ENCODE measurements at regions not wholly inside any gene's neighbourhood (a gene's known extent, or its start where the extent isn't known, plus 50 kb on each side); places are given as distances from the start of the nearest gene placed in this dataset.

GRCh38 chr9:81268048-81268447 is 421.3 kb downstream of the TLE1 start:
- DNase-seq (ENCODE audit: low read depth in 2 of 2, low spot score in 1 of 2): no peak

- no peak for DNase-seq (ENCODE audit: low read depth in 2 of 2, low spot score in 1 of 2)
Observed at GRCh38 chr9:81266674-81267073, 422.7 kb downstream of the TLE1 start.

DNA sequence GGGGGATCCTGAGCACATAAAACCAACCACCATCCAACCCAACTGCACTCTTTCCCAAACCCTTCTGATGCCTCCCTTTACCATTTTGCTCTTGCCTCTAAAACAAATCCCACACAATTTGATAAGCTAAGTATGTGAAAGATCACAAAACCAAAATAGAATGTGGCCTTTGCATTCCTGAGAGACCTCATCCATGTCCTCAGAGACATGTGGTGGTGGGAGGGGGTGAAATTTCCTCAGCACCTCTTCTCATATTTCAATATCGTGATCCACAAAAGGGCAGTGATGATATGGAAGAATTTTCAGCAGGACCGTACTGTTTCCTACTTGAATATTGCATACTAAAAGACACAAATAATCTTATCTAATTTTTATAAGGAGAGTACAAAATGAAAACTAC is 423.3 kb downstream of the TLE1 start:
- no peak for DNase-seq (ENCODE audit: low read depth in 2 of 2, low spot score in 1 of 2)

DNA sequence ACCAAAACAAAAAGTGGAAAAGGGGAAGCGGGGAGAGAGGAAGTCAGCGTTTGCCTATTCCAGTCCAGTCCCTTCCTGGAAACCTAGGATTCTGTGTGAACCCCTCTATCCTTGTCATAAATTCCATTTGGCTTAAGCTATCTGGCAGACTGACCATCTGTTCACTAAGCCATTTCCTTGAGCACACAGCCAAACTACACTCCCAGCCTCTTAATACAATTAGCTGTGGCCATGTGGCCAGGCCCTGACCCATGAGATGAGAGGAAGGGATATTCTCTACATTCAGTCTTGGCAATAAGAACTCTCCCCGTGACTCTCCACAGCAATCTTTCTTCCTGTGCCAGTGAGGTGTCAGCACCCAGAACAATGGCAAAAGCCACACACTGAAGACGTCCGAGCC is 424.8 kb downstream of the TLE1 start:
- DNase-seq (ENCODE audit: low read depth in 2 of 2, low spot score in 1 of 2): no peak

GRCh38 chr9:81259896-81260295 is 429.5 kb downstream of the TLE1 start:
- no peak for DNase-seq (ENCODE audit: low read depth in 2 of 2, low spot score in 1 of 2)

DNA sequence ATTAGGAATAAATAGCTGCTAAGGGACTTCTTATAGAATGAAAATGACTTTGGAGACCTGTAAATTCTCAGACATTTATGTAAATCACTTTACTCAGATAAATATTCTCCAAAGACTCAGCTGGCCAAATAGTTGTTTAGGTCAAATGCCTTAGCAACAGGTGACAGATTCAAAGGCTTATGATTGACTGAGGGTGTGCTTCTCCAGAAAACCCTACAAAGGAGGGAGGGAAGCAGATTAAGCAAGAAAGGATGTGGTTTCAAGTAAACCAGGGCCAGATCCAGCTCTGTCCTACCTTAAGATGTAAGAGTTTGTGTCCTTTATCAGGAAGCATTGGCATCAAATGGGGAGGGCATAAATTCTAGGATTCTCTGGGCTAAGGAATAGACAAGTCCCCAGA is 433.0 kb downstream of the TLE1 start:
- no peak for DNase-seq (ENCODE audit: low read depth in 2 of 2, low spot score in 1 of 2)

- no peak for DNase-seq (ENCODE audit: low read depth in 2 of 2, low spot score in 1 of 2)
Observed at GRCh38 chr9:81250606-81251005, 438.7 kb downstream of the TLE1 start.

DNA sequence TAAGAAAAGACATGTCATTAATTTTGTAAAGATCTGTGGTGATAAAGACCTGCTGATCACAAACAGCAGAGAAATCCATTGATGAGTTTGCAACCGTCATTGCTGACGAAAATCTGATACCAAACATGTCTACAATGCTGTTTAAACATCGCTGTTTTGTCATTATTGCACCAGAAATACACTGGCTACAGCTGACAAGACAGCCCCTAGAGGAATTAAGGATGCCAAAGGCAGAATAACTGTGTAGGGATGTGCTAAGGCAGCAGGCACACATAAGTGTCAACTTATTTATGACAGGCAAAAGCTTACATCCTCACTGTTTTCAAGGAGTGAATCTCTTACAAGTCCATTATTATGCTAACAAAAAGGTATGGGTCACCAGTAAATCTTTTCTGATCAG is 439.3 kb downstream of the TLE1 start:
- DNase-seq (ENCODE audit: low read depth in 2 of 2, low spot score in 1 of 2): no peak

- no peak for DNase-seq (ENCODE audit: low read depth in 2 of 2, low spot score in 1 of 2)
Observed at GRCh38 chr9:81245254-81245956, 443.9 kb downstream of the TLE1 start.

DNA sequence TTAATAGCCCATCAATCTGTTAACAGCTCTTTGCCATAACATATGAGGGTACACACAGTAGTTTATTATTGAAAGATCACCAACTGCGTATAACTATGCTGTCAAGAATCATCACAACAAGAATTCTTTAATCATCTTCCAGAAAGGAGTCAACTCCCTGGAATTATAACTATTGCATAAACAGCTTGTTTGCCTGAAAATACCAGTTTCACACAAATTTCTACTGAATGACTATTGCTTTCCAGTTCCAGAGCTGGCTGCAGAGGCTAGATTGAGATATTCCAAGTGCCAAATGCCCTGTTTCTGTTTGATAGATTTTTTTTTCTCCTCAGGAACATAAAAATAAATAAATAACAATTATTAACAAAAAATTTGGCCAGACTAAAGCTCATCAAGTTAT is 444.7 kb downstream of the TLE1 start:
- DNase-seq (ENCODE audit: low read depth in 2 of 2, low spot score in 1 of 2): no peak

DNA sequence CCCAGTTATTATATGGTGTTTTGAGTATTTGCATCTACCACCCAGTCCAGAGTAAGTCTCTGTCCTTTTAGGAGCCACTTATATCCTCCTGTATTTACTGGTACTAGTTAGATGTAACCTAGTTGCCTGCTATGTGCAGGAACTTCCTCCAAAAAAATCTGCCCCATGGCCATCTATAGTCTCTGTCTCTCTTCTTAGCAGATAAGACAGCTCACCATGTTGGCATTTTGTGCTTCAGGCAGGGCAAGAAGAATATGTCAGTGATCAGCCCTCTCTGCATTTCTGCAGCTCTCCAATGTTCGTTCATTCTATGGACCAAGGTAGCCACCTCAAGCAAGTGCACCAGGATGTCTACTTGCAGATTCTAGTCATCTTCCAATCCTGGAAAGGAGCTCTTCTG is 446.5 kb downstream of the TLE1 start:
- DNase-seq (ENCODE audit: low read depth in 2 of 2, low spot score in 1 of 2): no peak

DNA sequence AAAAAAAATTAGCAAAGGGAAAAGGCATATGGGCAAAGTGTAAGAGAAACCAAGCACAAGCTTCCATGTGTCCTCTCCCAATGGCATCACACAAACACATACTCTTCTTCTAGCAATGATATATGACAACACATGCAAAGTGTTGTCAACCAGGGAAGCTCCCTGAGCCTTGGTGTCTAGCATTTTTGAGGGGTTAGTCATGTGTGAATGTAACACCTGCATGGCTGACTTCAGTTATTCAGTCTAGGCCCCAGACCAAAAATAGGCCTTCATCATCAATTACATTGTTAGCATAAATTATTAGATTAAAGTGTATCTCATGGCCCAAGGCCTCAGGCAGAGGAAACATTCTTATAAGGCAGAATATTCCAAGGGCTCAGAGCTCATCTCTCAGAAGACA is 450.0 kb downstream of the TLE1 start:
- DNase-seq (ENCODE audit: low read depth in 2 of 2, low spot score in 1 of 2): no peak

GRCh38 chr9:81237565-81238231 is 451.6 kb downstream of the TLE1 start:
- DNase-seq (ENCODE audit: low read depth in 2 of 2, low spot score in 1 of 2): no peak

DNA sequence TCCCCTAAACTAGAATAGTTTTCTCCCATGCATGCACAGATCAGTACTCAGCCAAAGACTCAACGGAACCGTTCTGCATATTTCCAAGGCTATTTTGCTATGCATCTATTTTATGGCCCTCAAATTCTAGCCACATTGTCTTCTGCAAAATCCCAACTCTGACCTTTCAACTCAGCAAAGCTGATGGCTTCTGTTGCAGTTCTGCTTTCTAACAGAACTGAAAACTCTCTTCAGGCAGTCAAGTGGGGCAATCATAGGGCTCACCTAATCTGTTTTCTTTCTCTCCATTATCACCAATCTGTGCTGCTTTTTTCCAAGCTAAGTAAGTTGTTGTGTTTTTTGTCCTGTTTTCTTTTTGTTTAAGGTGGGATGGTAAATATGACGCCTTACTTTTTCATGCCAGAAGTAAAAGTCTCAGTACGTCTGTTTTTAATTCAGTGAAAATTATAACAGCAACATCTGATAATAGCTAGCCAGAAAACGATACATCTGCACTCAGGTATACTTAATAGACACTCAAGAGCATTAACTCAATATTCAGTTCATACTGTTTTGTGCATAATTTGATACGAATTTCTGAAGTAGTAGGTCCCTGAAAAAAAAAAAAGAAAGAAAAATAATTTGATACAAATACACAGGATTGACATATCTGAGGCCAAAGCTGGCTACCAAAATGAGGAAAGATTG is 454.3 kb downstream of the TLE1 start:
- no peak for DNase-seq (ENCODE audit: low read depth in 2 of 2, low spot score in 1 of 2)

- DNase-seq (ENCODE audit: low read depth in 2 of 2, low spot score in 1 of 2): no peak
Observed at GRCh38 chr9:81231011-81231410, 458.3 kb downstream of the TLE1 start.

DNA sequence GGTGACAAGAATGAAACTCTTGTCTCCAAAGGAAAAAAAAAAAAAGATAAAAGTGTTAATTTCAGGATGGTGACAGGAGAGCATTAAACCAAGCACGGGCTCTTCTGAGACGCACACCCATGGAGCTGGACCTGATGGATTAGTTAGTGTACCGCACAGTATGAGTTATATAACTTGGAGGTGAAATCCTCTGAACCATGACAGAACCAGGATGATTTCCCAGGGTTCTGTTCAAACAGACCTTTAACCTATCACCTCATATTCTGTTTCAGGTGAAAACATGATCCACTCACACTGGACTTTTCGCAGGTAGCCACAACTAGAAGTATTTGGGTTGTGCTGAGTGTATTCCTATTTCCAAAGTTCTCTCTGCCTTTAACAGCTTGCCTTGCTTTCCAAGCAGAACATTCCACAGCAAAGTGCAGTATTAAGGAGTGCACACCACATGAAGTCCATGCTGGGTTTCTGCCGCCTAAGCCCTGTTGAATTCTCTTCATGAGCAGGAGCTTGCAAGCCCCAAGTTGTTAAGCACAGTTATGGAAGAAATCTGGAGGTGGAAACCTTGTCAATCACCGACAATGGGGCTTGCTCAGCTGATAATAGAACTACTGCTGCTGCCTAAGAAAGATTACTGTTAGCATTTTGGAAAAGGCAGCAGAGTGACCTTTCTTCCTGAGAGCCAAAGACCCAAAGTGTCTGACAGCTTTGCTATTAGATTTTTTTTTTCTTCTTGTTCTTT is 461.7 kb downstream of the TLE1 start:
- no peak for DNase-seq (ENCODE audit: low read depth in 2 of 2, low spot score in 1 of 2)

GRCh38 chr9:81225596-81225995 is 463.8 kb downstream of the TLE1 start:
- no peak for DNase-seq (ENCODE audit: low read depth in 2 of 2, low spot score in 1 of 2)

DNA sequence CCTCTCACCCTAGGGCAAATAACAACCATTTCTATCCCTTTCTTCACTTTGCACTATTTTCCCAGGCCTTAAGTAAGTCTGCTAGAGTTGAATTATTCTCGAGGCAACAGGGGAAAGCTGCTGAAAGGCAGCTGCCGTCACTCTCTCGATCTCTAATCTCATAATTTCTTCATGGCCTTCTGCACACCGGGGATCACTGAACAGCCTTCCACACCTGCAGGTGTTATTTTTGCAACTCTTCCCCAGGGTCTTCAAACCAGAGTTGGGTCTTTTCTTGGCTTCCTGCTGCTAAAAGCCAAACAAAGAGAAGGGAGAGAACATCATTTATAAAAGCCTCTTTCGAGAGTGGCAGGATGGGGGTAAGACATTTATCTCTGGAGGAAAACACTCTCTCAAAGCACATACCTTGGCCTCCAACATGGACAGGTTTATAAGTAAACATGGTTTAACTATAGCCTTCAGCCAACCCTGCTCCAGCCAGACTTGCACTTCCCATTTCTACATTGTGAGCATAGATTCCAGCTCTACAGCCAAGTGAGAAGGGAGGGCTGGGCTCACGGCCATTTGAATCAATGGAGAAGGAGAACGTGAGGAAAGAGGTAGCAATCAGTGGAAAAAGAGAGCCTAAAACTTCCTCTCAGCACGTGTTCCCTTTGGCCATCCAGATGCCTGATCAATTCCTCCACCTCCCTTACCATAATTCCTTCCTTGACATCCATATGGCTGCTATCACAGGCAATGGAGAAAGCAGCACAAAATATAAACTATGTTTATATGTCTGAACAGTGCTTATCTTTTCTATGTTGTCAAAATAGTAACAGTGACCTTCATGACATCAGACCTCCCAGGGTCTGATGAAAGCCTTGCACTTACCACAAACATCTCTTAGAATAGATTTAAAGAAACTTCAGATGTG is 464.9 kb downstream of the TLE1 start:
- no peak for DNase-seq (ENCODE audit: low read depth in 2 of 2, low spot score in 1 of 2)

GRCh38 chr9:81214975-81215374 is 474.4 kb downstream of the TLE1 start:
- no peak for DNase-seq (ENCODE audit: low read depth in 2 of 2, low spot score in 1 of 2)

- no peak for DNase-seq (ENCODE audit: low read depth in 2 of 2, low spot score in 1 of 2)
Observed at GRCh38 chr9:81213456-81213855, 475.9 kb downstream of the TLE1 start.

DNA sequence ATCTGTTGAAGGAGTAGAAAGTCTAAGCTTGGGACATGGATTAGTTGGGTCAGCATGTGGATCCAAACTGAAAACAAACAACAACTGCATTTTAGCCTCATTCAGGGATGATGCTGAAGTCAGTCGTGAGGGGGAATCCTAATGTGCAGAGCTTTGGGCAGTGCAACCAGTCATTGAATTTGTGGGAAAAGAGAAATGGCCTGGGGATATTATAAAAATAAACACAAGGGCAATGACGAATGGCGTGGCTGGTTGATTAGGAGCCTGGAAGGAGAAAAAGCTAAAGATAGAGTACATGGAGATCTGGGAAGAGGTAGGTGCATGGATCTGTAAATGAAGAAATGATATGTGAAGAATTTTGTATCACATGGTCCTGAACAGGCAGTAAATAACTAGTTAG is 477.6 kb downstream of the TLE1 start:
- no peak for DNase-seq (ENCODE audit: low read depth in 2 of 2, low spot score in 1 of 2)
